HG03066 (cell line): ENCODE measurements at regions not wholly inside any gene's neighbourhood (a gene's known extent, or its start where the extent isn't known, plus 50 kb on each side); places are given as distances from the start of the nearest gene placed in this dataset.
"Not testable (repeated sequence)": the region's sequence is repeated elsewhere in the genome, so short reads cannot be mapped to it uniquely, and the experiment has no call there.

Experiments used
- ATAC-seq: cut with Tn5 transposase; IDR thresholded peaks from one replicate; pipeline ENCODE4 v1.9.1; 2021; ENCODE audit warnings: low read depth; ENCODE audit not compliant: unreplicated experiment

DNA sequence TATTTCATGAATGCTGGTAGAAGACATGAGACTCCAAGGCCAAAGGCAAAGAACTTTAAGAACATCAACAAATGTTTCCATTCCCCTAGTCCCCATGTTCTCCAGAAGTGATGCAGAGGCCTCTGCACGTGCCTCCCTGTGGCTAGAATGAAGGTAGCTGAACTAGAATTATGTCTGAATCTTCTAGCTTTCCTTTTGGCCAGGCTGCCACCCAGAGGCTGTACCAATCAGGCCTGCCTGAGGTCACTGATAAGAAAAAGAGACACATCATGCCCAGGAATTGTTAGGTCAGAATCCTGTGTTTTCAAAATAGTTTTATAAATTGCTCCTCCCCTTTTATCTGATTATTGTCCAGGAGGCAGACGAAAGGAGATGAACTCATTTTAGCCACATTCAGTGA, 188.0 kb upstream of the SLC16A7 start:
- no peak for ATAC-seq

DNA sequence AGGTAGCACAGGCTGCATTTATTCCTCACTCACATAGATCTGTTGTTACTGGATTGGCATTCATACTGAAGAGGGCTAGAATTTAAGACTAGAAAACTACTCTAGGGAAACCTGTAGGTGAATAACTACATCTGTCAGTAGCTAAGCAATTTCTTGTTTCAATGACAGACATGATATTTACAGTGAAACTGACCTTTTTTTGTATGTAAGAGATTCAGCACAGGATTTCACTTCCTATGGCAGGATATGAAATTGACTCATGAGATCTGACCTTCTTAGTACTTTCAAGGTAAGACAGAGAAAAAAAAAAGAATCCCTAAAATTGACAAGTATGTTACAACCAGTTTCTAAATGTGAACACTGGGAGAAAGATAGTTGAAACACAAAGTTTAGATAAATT, 189.8 kb upstream of the SLC16A7 start:
- no peak for ATAC-seq

DNA sequence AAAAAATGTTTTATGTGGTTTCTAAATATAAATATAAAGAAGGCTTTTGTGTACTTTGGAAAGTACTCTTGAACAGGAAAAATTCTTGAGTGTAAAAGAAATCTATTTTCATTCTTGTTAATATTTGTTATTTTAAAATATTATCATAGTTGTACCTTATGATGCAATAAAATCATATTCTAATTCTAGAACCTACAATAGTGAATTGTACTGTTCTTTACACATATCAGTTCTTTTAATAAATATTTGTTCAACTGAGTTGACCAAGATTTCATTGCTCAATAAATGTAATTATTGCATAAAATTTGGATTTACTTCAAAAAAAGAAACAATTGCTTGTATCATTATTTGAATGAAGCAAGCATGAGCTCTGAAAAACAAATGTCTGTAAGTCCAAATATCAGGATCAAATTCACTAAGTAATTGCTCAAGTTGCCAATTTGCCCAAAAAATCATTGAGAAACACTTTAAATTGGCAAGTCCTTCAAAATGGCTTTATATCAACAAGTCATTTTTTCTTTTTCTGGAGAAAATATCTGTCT, 191.6 kb upstream of the SLC16A7 start:
- ATAC-seq = no peak

DNA sequence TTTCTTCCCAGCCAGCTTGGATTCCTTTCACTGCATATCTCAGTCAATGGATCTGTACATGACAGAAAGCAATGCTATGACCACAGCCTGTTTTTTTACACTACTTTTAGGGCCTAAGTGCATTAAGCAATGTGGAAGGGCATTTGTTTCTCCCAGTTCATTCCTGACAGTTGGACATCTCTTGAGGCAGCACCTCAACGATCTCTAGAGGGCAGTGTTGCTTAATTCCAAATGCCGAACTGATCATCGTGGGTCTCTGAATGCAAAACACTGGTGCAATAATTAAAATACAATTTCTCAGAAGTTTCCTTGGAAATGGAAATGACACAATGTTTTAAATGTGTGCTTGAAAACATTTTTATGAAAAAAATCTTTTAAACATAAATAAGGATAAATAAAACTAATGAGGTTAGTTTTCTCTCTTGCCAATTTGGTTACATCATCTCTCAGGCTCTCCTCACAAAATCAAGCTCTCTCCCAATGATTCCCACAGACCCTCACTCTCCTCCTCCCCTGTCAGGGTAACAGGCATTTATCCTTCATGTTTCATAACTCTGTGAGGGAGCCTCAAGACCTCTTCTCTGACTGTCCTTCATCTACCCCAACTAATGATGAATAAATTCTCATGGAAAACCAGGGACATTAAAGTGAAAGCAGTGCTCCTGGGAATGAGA, 192.4 kb upstream of the SLC16A7 start:
- no peak for ATAC-seq

DNA sequence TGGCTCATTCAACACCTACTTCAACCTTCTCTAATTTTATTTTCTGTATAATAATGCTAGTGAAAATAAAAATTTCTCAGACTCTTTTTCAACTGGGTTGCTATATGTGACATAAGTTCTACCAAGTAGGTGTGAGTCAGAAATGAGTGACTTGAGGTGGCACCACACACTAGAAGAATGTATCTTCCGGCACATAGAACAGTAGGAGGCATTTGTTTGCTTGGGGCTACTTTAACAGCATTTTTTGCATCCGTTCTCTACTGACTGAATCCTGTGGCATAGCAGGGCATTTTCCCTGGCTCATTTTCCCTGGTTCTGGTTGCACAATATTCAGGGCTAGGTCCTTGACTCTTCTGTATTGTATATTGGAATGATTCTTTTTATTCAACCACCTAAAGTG, 194.0 kb upstream of the SLC16A7 start:
- ATAC-seq = no peak

DNA sequence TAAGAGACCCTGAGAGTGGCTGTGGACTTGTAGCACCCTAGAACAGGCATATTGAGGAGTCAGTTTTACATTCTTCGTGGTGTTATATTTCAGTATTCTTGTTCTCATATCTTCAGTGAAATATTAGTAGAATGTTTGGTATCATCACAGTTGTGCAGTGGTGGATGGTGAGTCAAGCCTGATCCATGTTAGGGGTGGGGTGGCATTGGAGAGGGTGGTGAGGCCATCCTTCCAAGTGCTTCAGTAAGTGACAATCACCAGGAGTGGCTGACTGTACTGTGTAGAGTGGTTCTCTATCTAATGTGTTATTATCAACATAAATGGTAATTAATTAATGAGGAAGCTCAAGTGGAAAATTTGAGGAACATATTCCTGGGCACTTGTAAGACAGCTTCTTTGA, 197.7 kb upstream of the SLC16A7 start:
- no peak for ATAC-seq

DNA sequence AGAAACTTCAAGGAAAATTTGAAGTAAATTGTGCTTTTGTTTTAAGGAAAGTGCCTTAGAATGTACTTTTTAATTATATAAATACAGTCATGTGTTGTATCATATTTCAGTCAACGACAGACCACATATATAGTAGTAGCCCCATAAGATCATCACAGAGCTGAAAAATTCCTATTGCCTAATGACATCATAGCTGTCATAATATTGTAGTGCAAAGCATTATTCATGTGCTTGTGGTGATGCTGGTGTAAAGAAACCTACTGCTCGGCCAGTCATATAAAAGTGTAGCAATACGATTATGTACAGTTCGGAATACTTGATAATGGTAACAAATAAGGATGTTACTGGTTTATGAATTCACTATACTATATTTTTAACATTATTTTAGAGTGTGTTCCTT, 198.9 kb upstream of the SLC16A7 start:
- ATAC-seq = no peak

DNA sequence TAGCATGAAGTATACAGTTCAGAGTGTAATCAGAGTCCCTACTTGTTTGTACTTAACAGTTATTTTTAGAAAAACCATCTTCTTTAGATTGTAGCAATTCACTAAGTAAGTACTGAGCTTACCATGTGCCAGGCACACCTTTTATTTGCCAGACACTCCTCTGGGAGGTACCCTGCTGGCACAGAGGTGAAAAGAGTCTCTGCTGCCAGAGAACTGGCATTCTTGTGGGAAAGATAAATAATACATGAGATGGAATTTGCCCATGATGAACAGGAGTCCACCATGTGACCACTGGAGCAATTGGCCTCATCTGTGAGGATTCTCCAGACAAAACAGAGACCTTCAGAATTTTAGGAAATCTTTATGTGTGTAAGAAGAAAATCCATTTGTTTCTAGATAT, 199.3 kb upstream of the SLC16A7 start:
- ATAC-seq = no peak

DNA sequence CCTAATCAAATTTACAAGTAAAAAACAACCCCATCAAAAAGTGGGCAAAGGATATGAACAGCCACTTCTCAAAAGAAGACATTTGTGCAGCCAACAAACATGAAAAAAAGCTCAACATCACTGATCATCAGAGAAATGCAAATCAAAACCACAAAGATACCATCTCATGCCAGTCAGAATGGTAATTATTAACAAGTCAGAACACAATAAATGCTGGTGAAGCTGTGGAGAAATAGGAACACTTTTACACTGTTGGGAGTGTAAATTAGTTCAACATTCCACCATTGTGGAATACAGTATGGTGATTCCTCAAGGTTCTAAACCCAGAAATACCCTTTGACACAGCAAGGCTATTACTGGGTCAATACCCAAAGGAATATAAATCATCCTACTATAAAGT, 200.5 kb upstream of the SLC16A7 start:
- not testable (repeated sequence) for ATAC-seq

DNA sequence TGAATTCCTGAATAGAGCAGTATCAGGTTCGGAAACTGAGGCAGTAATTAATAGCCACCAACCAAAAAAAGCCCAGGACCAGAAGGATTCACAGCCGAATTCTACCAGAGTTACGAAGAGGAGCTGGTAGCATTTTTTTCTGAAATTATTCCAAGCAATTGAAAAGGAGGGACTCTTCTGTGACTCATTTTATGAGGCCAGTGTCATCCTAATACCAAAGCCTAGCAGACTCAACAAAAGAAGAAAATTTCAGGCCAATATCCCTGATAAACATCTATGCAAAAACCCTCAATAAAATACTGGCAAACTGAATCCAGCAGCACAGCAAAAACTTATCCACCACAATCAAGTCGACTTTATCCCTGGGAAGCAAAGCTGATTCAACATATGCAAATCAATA, 202.3 kb upstream of the SLC16A7 start:
- ATAC-seq = no peak

DNA sequence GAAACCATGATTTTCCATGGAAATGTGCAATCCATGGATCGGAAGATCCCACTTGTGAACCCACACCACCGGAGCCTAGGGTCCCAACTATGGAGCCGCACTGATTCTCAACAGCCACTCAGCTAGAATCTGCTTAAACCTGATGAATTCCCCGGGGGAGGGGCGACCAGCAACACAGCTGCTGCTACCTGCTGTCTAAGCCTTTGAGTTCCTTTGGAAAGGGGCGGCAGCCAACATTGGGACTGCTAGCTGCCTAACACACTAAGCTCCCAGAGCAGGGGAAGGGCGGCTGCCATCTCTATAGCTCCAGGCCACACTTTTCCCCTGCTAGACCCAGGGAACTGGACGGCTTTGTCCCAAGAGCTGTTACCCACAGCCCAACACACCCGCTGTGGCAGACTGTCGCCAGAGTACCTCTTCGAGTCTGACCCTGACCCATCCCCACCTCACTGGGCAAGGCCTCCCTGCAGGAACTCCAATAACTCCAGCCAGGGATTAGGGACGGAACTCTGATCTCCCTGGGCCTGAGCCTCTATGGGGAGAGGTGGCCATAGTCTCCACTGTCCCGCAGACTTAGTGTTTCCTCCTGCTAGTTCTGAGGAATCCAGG, 205.8 kb upstream of the SLC16A7 start:
- no peak for ATAC-seq

DNA sequence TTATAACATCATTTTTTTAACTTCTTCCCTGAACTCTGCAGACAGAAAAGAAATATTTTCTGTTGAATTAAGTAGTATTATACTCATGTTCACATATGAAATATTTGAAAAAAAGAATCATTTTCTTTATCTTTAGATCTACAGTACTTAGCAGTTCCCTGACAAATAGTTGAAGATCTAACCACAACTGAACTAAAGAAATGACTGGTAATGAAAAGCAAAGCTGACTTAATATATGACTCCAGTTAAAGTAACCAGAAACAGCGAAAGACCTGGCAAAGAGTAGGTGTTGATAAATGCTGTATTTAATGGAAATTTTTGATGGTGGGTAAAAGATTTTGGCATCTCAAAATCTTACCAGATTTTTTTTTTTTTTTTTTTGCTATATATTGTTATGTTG, 207.1 kb upstream of the SLC16A7 start:
- ATAC-seq = no peak

DNA sequence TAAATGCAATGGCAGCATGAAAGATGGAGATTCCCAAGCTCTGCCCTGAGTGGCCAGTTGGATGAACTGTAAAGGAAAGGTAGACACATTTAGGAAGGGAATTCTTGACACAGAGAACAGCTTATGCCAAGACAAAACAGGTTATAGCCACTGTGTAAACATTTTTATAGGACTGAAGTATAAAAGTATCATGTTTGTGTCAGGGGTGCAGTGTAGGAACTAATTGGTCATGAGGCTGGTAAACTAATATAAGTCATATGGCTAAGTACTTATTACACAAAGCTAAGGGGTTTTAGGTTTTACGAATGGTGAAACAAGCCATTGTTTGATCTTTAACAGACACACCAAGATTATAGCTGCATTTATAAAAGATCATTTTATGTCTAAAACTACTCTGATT, 207.7 kb upstream of the SLC16A7 start:
- no peak for ATAC-seq

DNA sequence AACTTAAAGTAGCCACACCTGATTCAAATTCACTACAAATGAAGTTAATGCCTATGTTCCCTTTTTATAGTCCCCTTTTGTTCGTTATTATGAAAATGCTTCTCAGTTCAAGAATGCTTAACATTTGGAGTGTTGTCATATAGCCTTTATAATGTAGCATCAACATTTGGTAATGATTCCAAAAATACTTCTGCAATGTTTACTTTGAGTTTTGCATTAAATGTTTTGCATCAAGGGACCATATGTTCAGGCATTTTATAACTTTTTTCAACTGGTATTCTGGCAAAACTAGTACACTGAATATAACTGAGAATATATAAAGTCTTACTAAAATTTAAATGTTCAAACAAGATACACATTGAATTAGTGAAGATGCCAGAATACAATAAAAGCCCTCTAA, 209.6 kb upstream of the SLC16A7 start:
- no peak for ATAC-seq

DNA sequence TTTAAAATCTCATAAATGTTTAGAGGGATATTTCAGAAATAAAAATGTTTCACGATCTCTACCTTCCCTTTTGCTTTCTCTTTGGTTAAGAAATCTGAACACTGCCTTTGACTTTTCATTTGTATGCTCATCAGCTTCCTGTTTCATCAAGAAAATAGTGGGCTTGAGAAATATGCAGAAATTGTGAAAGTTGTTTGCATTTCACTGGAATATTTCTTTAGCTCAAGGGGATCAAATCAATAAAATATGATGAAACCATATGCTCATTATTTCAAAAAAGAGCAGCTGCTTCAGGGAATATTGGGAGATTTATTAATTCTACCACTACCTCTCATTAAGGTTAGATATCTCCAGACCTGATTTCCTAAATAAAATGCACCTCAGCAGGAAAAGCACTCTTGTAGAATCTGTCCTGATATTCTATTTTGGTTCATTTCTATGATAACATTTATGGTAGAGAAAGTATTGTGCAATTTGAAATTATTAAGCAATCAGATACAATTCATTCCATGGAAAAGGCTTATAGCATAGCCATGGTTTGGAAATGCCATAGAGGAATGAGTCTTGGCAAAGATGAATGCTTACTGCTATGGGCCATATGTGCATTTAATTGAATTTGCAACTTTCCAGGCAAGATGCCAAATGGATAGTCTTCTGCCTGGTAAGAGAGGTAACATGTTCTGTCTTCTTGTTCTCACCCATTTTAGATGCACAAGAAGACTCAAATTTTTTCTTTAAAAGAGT, 212.6 kb upstream of the SLC16A7 start:
- no peak for ATAC-seq

DNA sequence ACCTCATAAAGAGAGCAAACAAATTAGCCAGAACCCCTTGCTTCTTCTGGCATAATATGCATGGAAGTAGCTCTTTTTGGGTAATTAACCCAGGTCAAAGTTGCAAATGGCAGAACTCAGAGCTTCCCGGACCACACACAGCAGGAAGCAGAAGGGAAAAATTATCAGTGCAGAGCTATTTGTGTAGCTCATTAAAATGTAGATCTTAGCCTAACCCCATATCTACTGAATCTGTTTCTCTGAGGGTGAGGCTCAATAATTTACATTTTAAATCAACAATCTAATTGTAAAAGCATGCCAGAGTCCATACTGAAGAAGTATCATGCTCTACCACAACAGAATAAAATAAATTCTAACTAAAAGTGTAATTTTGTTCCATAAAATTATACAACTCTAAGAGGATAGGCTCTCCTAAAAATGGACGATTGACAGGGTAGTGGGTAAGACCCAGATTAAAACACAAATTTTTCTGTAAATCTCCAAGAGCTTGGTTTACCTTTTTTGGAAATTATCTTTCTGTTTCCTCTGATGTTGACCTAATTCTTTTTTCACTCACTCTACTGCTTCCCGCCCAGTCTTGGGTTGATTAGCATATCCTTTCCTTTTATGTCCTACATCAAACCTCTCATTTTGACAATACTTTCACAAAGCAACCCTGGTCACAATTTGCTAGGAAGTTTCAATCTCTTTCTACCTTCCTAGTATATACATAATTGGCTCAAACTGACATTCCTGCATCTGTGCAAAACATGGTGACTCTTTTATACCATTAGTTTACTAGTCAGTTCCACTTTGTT, 213.3 kb upstream of the SLC16A7 start:
- no peak for ATAC-seq

DNA sequence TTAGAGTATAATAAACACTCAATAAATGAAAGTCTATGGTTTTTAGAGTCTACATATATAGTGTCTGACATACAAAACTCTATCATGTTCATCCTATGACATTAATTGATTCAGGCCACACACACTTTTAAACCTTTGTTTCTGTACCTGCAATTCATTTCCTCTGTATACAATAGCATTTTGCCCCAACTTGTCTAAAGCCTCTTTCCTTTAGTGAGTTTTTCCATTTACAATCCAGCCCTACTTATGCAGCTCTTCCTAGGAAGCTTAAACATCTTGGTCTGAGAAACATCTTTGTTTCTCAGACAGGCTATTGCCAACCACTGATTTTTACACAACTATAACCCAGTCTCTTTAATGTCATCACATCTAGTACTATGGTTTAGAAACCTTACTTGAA, 214.7 kb upstream of the SLC16A7 start:
- ATAC-seq = no peak

DNA sequence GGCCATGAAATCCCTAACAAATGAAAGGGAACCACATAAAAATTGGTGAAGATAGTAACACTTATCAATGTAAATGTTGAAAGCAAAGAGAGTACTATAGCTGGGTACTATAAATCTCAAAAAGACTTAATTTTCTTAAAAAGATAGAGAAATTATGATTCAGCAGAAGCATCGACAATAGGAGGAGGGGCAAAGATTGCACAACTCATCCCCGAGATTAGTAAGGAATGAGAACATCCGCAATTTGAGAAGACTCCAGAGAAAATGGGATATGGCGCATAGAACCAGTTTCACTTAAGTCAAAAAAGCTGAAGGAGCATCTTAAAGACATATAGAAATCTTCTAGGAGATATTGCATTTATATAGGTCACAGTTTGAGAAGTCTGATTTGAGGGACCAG, 220.2 kb upstream of the SLC16A7 start:
- ATAC-seq = no peak

DNA sequence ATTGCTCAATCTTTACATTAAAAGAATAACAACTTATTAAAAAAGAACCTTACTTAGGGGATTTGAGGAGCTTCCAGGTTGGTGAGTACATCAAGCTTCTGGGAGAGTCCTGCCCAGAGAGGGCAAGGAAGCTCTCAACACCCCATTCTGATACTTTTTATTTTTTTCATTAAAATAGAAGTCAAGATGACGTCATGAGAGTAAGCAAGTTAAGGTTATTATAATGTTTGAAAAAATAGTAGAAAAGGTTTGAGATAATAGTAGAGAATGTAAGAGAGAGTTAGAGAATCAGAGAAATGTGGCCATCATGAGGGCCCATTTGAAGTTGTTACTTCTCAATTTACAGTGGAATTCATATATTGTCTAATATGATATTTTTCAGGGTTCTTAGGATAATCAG, 221.0 kb upstream of the SLC16A7 start:
- no peak for ATAC-seq

DNA sequence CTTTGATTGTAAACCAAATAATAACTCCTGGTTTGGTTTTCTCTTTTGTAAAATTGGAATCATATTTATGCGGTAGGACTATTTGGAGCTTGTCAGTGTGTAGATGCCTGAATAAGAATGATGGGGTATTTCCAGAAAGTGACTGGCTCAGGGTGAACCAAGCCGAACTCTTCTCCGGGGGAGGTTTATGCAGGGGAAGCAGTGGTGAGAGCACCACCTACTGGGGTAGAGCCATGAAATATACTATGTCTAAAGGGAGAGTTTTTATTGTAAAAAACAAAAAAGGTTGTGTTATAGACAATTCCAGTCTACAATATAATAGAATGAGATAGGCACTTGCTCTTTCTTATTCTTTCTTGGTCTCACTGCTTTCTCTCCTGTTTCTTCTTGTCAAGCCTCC, 222.9 kb upstream of the SLC16A7 start:
- no peak for ATAC-seq

DNA sequence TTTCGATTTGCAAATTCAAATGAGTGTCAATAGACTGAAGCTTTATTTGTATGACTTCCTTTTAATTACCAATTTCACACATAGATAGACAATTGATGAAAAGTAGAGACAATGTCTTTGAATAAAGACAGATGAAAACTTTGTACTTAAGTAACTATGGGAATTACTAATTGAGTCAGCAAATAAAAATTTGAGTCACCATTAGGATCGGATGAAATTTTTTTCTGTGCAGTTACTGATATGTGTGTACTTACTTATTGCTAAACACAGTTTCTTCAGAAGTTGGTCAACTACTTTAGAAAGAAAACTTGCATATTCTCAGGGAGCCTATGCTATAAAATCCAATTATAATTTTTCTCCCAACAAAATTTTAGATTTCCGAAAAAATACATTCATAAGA, 224.9 kb upstream of the SLC16A7 start:
- ATAC-seq = no peak
